IMR-90 (cell line): ENCODE measurements at regions not wholly inside any gene's neighbourhood (a gene's known extent, or its start where the extent isn't known, plus 50 kb on each side); places are given as distances from the start of the nearest gene placed in this dataset.

ENCODE experiments used
- ATAC-seq: fragments of 200-7000 bp; cut with Tn5 transposase; 2 replicates; pipeline ENCODE4 v1.9.1; 2020; ENCODE audit warnings: low read depth, mild to moderate bottlenecking, moderate library complexity
- BruUV-seq: library from RNA; stranded (reverse); fragments of 400-500 nt; replicated peaks from 2 replicates; lab custom pipeline; 2021; lab: Mats Ljungman, UMichigan
- CTCF ChIA-PET: fragments of 300-600 bp; formaldehyde crosslinking; extraction: SDS; loops from one replicate; lab custom pipeline; 2021; ENCODE audit warnings: antibody characterized with exemption; lab: Yijun Ruan, JAX
- POLR2A ChIA-PET: fragments of 300-600 bp; sonication (Branson Sonifier 250); formaldehyde crosslinking; loops from one replicate; lab custom pipeline; 2022; ENCODE audit warnings: antibody characterized with exemption; ENCODE audit not compliant: unreplicated experiment; lab: Charles Lee
- DNase-seq: peaks from one replicate; pipeline ENCODE4 v3.0.0; 2013
- H2AFZ ChIP-seq: replicated peaks from 2 replicates; pipeline ENCODE3; 2013; ENCODE audit warnings: low read length, mild to moderate bottlenecking; ENCODE audit not compliant: poor library complexity
- H2AK5ac ChIP-seq: 2 replicates; pipeline ENCODE4 v1.6.1; 2013; ENCODE audit warnings: low read depth, low read length, inconsistent platforms
- H2AK9ac ChIP-seq: replicated peaks from 2 replicates; pipeline ENCODE3; 2013; ENCODE audit warnings: mild to moderate bottlenecking, low read depth, low read length, moderate library complexity; ENCODE audit not compliant: poor library complexity
- H2BK120ac ChIP-seq: 2 replicates; pipeline ENCODE4 v1.6.1; 2013; ENCODE audit warnings: low read depth, low read length, inconsistent platforms
- H2BK15ac ChIP-seq: 3 replicates; pipeline ENCODE4 v1.6.1; 2013; ENCODE audit warnings: low read depth, low read length, inconsistent platforms
- H2BK20ac ChIP-seq: 2 replicates; pipeline ENCODE4 v1.6.1; 2013; ENCODE audit warnings: low read depth, mild to moderate bottlenecking, inconsistent platforms, low read length, moderate library complexity
- H2BK5ac ChIP-seq: 2 replicates; pipeline ENCODE4 v1.6.1; 2013; ENCODE audit warnings: mild to moderate bottlenecking, low read depth, low read length, inconsistent platforms; ENCODE audit not compliant: poor library complexity, severe bottlenecking
- H3K14ac ChIP-seq: replicated peaks from 2 replicates; pipeline ENCODE4 v1.6.1; 2013; ENCODE audit warnings: low read depth, low read length, inconsistent platforms
- H3K18ac ChIP-seq: 2 replicates; pipeline ENCODE4 v1.6.1; 2013; ENCODE audit warnings: low read depth, low read length, control low read depth
- H3K23ac ChIP-seq: 2 replicates; pipeline ENCODE4 v1.6.1; 2013; ENCODE audit warnings: low read depth, low read length, inconsistent platforms
- H3K27ac ChIP-seq: 2 replicates; pipeline ENCODE4 v1.5.1; 2013; ENCODE audit warnings: mild to moderate bottlenecking, control low read depth, low read length; ENCODE audit not compliant: insufficient read depth
- H3K27me3 ChIP-seq: 2 replicates; pipeline ENCODE4 v1.6.1; 2013; ENCODE audit warnings: low read length; ENCODE audit not compliant: control insufficient read depth, insufficient read depth
- H3K36me3 ChIP-seq: 2 replicates; pipeline ENCODE4 v1.6.1; 2013; ENCODE audit warnings: low read length, mixed read lengths; ENCODE audit not compliant: control insufficient read depth, insufficient read depth
- H3K4ac ChIP-seq: 2 replicates; pipeline ENCODE4 v1.6.1; 2013; ENCODE audit warnings: low read depth, low read length, inconsistent platforms
- H3K4me1 ChIP-seq: 2 replicates; pipeline ENCODE4 v1.6.1; 2013; ENCODE audit warnings: low read length, mixed read lengths; ENCODE audit not compliant: control insufficient read depth, insufficient read depth
- H3K4me2 ChIP-seq: 2 replicates; pipeline ENCODE4 v1.6.1; 2013; ENCODE audit warnings: low read depth, mild to moderate bottlenecking, control low read depth, low read length, moderate library complexity
- H3K4me3 ChIP-seq: 2 replicates; pipeline ENCODE4 v1.5.1; 2013; ENCODE audit warnings: low read depth, mild to moderate bottlenecking, control low read depth, low read length, moderate library complexity; ENCODE audit not compliant: insufficient read depth
- H3K56ac ChIP-seq: 2 replicates; pipeline ENCODE4 v1.6.1; 2013; ENCODE audit warnings: low read length, inconsistent platforms; ENCODE audit not compliant: insufficient read depth; ENCODE audit errors: extremely low read depth
- H3K79me1 ChIP-seq, 2 experiments: 2 replicates each; pipeline ENCODE4 v1.6.1; 2013; ENCODE audit warnings: low read length in 2 of 2, inconsistent platforms in 1 of 2, low read depth in 1 of 2
- H3K9ac ChIP-seq: 2 replicates; pipeline ENCODE4 v1.6.1; 2013; ENCODE audit warnings: low read depth, low read length, control low read depth
- H3K9me1 ChIP-seq: 2 replicates; pipeline ENCODE4 v1.6.1; 2013; ENCODE audit warnings: low read length, inconsistent platforms; ENCODE audit not compliant: insufficient read depth
- H3K9me3 ChIP-seq: 2 replicates; pipeline ENCODE4 v1.6.1; 2013; ENCODE audit warnings: low read length; ENCODE audit not compliant: control insufficient read depth, insufficient read depth
- H4K20me1 ChIP-seq: 2 replicates; pipeline ENCODE4 v1.6.1; 2013; ENCODE audit warnings: low read length, inconsistent platforms; ENCODE audit not compliant: insufficient read depth
- H4K5ac ChIP-seq: 2 replicates; pipeline ENCODE4 v1.6.1; 2013; ENCODE audit warnings: mild to moderate bottlenecking, low read depth, low read length, control low read depth
- H4K8ac ChIP-seq, 2 experiments: 2 replicates each; pipeline ENCODE4 v1.6.1; 2013; ENCODE audit warnings: low read depth in 2 of 2, low read length in 2 of 2, control low read depth in 1 of 2, inconsistent platforms in 1 of 2
- H4K91ac ChIP-seq: 2 replicates; pipeline ENCODE4 v1.6.1; 2013; ENCODE audit warnings: low read depth, low read length, inconsistent platforms; ENCODE audit not compliant: insufficient read depth
- FOS ChIP-seq: fragments of 150-350 bp; IDR thresholded peaks from 2 replicates; pipeline ENCODE4 v1.6.1; 2016; ENCODE audit warnings: low read depth, low read length
- MAFK ChIP-seq: IDR thresholded peaks from 2 replicates; pipeline ENCODE4 v1.6.1; 2012; ENCODE audit warnings: low read depth, low read length, improper control_type of control experiment
- MXI1 ChIP-seq: IDR thresholded peaks from 2 replicates; pipeline ENCODE4 v1.6.1; 2012; ENCODE audit warnings: low read depth, mild to moderate bottlenecking, low read length, moderate library complexity, borderline replicate concordance
- POLR2A ChIP-seq: IDR thresholded peaks from 2 replicates; pipeline ENCODE4 v1.6.1; 2012; ENCODE audit warnings: mild to moderate bottlenecking, low read depth, low read length
- WGBS, 2 experiments: methylation state at CpG; one replicate each; pipeline versions ENCODE4 v1.1.5 to v1.1.7; 2013; ENCODE audit warnings: missing lambda C conversion rate in 2 of 2; ENCODE audit not compliant: insufficient read length in 1 of 2; ENCODE audit errors: extremely low coverage in 2 of 2; 5-methylcytosine and 5-hydroxymethylcytosine counted together
- dilution Hi-C: fragments of 300-500 bp; cut with HindIII; formaldehyde crosslinking; loops from one replicate; pipeline ENCODE4 v1.14.3; 2018; ENCODE audit warnings: low sequenced_read_pairs; ENCODE audit not compliant: unreplicated experiment
- in situ Hi-C: fragments of 300-500 bp; cut with MboI; formaldehyde crosslinking; loops from 3 replicates; pipeline ENCODE4 v1.14.3; 2019; ENCODE audit warnings: low sequenced_read_pairs, inconsistent platforms, mixed read lengths
- intact Hi-C: fragments of 100-400 bp; cut with micrococcal nuclease; formaldehyde crosslinking; loops from 2 replicates; pipeline ENCODE4 v1.10.0; 2022

GRCh38 chrX:134715930-134716619, 57.8 kb upstream of the PLAC1 start:
- no peak overlapping the region for H2AK9ac ChIP-seq
- no peak overlapping the region for H4K8ac ChIP-seq
- peaks cover 3% of the 10 kb centered on the region for H3K9me1 ChIP-seq
- ATAC-seq (no peak), DNase-seq (no peak)
- intact Hi-C loops (no loop called here), in situ Hi-C loops (no loop called here), dilution Hi-C loops (no loop called here)
- no peak overlapping the region for H3K4me2 ChIP-seq
- peaks cover 6% of the 10 kb centered on the region; the same call in 1 of the 2 replicates for H3K4me1 ChIP-seq
- H3K27ac ChIP-seq, result no peak overlapping the region
- peaks cover 2% of the 10 kb centered on the region; the same call in 1 of the 2 replicates for H3K27me3 ChIP-seq
- H4K20me1 ChIP-seq, result no peaks in the 10 kb centered on the region
- ChIA-PET POLR2A (interaction anchor here (0.7 kb wide), 1 partner anchor 169 kb away, joined by 3 read pairs; no protein-coding TSS in a partner anchor), CTCF (no interaction called here)
- no peak overlapping the region for H4K5ac ChIP-seq
- no peak overlapping the region for H3K4ac ChIP-seq
- H3K9ac ChIP-seq, result no peak overlapping the region
- no CpG with 5 or more reads among the region's 5 CpGs for WGBS, 2 experiments
- H2AFZ ChIP-seq, result no peak overlapping the region
- H3K79me1 ChIP-seq, result no peaks in the 10 kb centered on the region
- TF ChIP-seq POLR2A, result no peak
- TF ChIP-seq MAFK, result no peak
- TF ChIP-seq FOS, result no peak
- TF ChIP-seq MXI1, result no peak
- H4K91ac ChIP-seq, result no peak overlapping the region
- no peak overlapping the region for H2BK20ac ChIP-seq
- no peak overlapping the region for H3K56ac ChIP-seq
- no peak overlapping the region for H3K14ac ChIP-seq
- no peak overlapping the region for H2BK5ac ChIP-seq
- no peaks in the 10 kb centered on the region for H3K36me3 ChIP-seq
- H2BK120ac ChIP-seq, result no peak overlapping the region
- no peak overlapping the region; the same call in 2 of the 3 replicates for H2BK15ac ChIP-seq
- H2AK5ac ChIP-seq, result no peak overlapping the region
- no peak overlapping the region for H3K18ac ChIP-seq
- no peaks in the 10 kb centered on the region for H3K9me3 ChIP-seq
- no TSS peak for BruUV-seq
- H3K23ac ChIP-seq, result no peak overlapping the region
- H3K4me3 ChIP-seq, result no peak overlapping the region
